Naive thymus-derived CD4-positive, alpha-beta T cell (primary cell): ENCODE measurements at regions not wholly inside any gene's neighbourhood (a gene's known extent, or its start where the extent isn't known, plus 50 kb on each side); places are given as distances from the start of the nearest gene placed in this dataset.
A peak's percentile ranks its signal among the peaks of the same experiment; 100 is the strongest.

Source experiments
- ATAC-seq: fragments of 150-1000 bp; cut with Tn5 transposase; 2 replicates; pipeline ENCODE4 v1.10.0; 2021; ENCODE audit warnings: mild to moderate bottlenecking, moderate library complexity
- CTCF ChIA-PET: fragments of 350-600 bp; sonication (Branson Sonifier 250); formaldehyde crosslinking; loops from one replicate; lab custom pipeline; 2021; ENCODE audit warnings: antibody characterized with exemption; lab: Charles Lee
- POLR2A ChIA-PET: fragments of 350-600 bp; sonication (Branson Sonifier 250); formaldehyde crosslinking; loops from one replicate; lab custom pipeline; 2021; ENCODE audit warnings: antibody characterized with exemption, inconsistent platforms; lab: Charles Lee
- DNase-seq, 9 donors: peaks; one replicate each; pipeline versions ENCODE4 v3.0.0 to v3.0.0-alpha.2; 2020 to 2022; ENCODE audit warnings: mixed read lengths in 1 of 9
- H3K27ac ChIP-seq: one replicate; pipeline ENCODE4 v1.7.0; 2013; ENCODE audit warnings: mild to moderate bottlenecking, low read depth, low read length, moderate library complexity
- H3K27me3 ChIP-seq, 2 donors: one replicate each; pipeline ENCODE4 v1.7.0; 2013; ENCODE audit warnings: low read length in 2 of 2, mild to moderate bottlenecking in 2 of 2, moderate library complexity in 2 of 2; ENCODE audit not compliant: control insufficient read depth in 2 of 2, insufficient read depth in 2 of 2
- H3K36me3 ChIP-seq, 3 experiments: 1 replicate in 2 of 3; 2 replicates in 1 of 3; pipeline ENCODE4 v1.7.0; 2013; ENCODE audit warnings: low read length in 3 of 3, mild to moderate bottlenecking in 3 of 3, moderate library complexity in 1 of 3; ENCODE audit not compliant: insufficient read depth in 3 of 3, control insufficient read depth in 2 of 3
- H3K4me1 ChIP-seq, 2 donors: one replicate each; pipeline ENCODE4 v1.7.0; 2013; ENCODE audit warnings: low read length in 2 of 2, mild to moderate bottlenecking in 2 of 2, moderate library complexity in 1 of 2; ENCODE audit not compliant: control insufficient read depth in 2 of 2, insufficient read depth in 2 of 2
- H3K4me3 ChIP-seq: 2 replicates; pipeline ENCODE4 v1.7.0; 2013; ENCODE audit warnings: mild to moderate bottlenecking, low read length
- H3K9me3 ChIP-seq, 3 experiments: 1 replicate in 2 of 3; 2 replicates in 1 of 3; pipeline ENCODE4 v1.7.0; 2013; ENCODE audit warnings: low read length in 3 of 3; ENCODE audit not compliant: control insufficient read depth in 2 of 3
- H3K27ac Mint-ChIP-seq, 9 donors: one replicate each; pipeline ENCODE4 v1.8.0; 2020 to 2022; ENCODE audit warnings: mixed read lengths in 9 of 9, mild to moderate bottlenecking in 8 of 9, moderate library complexity in 5 of 9, inconsistent platforms in 2 of 9
- H3K27me3 Mint-ChIP-seq, 5 donors: one replicate each; pipeline ENCODE4 v1.8.0; 2021 to 2022; ENCODE audit warnings: mixed read lengths in 5 of 5, mild to moderate bottlenecking in 1 of 5
- H3K36me3 Mint-ChIP-seq, 5 donors: one replicate each; pipeline ENCODE4 v1.8.0; 2020 to 2022; ENCODE audit warnings: mixed read lengths in 5 of 5, mild to moderate bottlenecking in 3 of 5, inconsistent platforms in 1 of 5
- H3K4me1 Mint-ChIP-seq, 7 donors: one replicate each; pipeline ENCODE4 v1.8.0; 2020 to 2022; ENCODE audit warnings: mixed read lengths in 7 of 7, mild to moderate bottlenecking in 3 of 7, inconsistent platforms in 1 of 7
- H3K4me3 Mint-ChIP-seq, 10 donors: one replicate each; pipeline ENCODE4 v1.8.0; 2020 to 2022; ENCODE audit warnings: mild to moderate bottlenecking in 10 of 10, mixed read lengths in 10 of 10, moderate library complexity in 6 of 10, inconsistent platforms in 2 of 10
- H3K9me3 Mint-ChIP-seq, 11 donors: one replicate each; pipeline ENCODE4 v1.8.0; 2020 to 2022; ENCODE audit warnings: mixed read lengths in 11 of 11, mild to moderate bottlenecking in 4 of 11, inconsistent platforms in 1 of 11, moderate library complexity in 1 of 11
- intact Hi-C, 2 donors: fragments of 100-400 bp; cut with micrococcal nuclease; formaldehyde crosslinking; loops; one replicate each; pipeline ENCODE4 v1.15.1; 2023

- Histone ChIP-seq H3K4me1 (peaks cover 3 to 18% of the 10 kb centered on the region in 2 donors), H3K4me3 (no peak overlapping the region), H3K27me3 (peaks cover 4 to 30% of the 10 kb centered on the region in 2 donors), H3K36me3 (no peaks in the 10 kb centered on the region), H3K9me3 (no peaks in the 10 kb centered on the region), H3K27ac (no peak overlapping the region)
- intact Hi-C loops, result no loop called here
- peaks cover 0 to 22% (median 21%) of the 10 kb centered on the region in 7 donors for H3K4me1 Mint-ChIP-seq
- ChIA-PET POLR2A (no interaction called here), CTCF (no interaction called here)
- no peaks in the 10 kb centered on the region for H3K9me3 Mint-ChIP-seq
- H3K27ac Mint-ChIP-seq, result no peak overlapping the region
- H3K36me3 Mint-ChIP-seq, result no peaks in the 10 kb centered on the region
- DNase-seq (no peak), ATAC-seq (no peak)
- H3K27me3 Mint-ChIP-seq, result peaks cover 45 to 58% (median 55%) of the 10 kb centered on the region in 5 donors
- H3K4me3 Mint-ChIP-seq, result no peak overlapping the region
These were observed 63.6 kb downstream of the TMEM174 start for GRCh38 chr5:73236541-73237128.

GRCh38 chr5:73234204-73234555 is 61.2 kb downstream of the TMEM174 start:
- Histone ChIP-seq H3K27me3 (peaks cover 4 to 41% of the 10 kb centered on the region in 2 donors), H3K4me1 (peaks cover 3 to 18% of the 10 kb centered on the region in 2 donors), H3K4me3 (no peak overlapping the region), H3K36me3 (no peaks in the 10 kb centered on the region), H3K9me3 (no peaks in the 10 kb centered on the region), H3K27ac (no peak overlapping the region)
- no peak for ATAC-seq
- DNase-seq, result no peak
- no peak overlapping the region for H3K27ac Mint-ChIP-seq
- H3K9me3 Mint-ChIP-seq, result no peaks in the 10 kb centered on the region
- H3K4me3 Mint-ChIP-seq, result peak overlapping the region in 8 of 10 donors; percentile 16 to 85 (median 69)
- intact Hi-C loops, result loop anchor here (5.0 kb wide), 3 partner anchors 63 to 218 kb away; no protein-coding TSS in a partner anchor
- peaks cover 65 to 77% (median 74%) of the 10 kb centered on the region in 5 donors for H3K27me3 Mint-ChIP-seq
- CTCF ChIA-PET, result no interaction called here
- POLR2A ChIA-PET, result no interaction called here
- H3K36me3 Mint-ChIP-seq, result no peaks in the 10 kb centered on the region
- peaks cover 0 to 33% (median 28%) of the 10 kb centered on the region in 7 donors for H3K4me1 Mint-ChIP-seq

- Histone ChIP-seq H3K36me3 (no peaks in the 10 kb centered on the region), H3K9me3 (no peaks in the 10 kb centered on the region), H3K27me3 (peaks cover 4 to 41% of the 10 kb centered on the region in 2 donors), H3K4me3 (peak overlapping the region; percentile 41), H3K4me1 (peaks cover 3 to 18% of the 10 kb centered on the region in 2 donors), H3K27ac (no peak overlapping the region)
- H3K27ac Mint-ChIP-seq, result no peak overlapping the region
- intact Hi-C loops, result loop anchor here (5.0 kb wide), 3 partner anchors 64 to 219 kb away; no protein-coding TSS in a partner anchor
- no peaks in the 10 kb centered on the region for H3K9me3 Mint-ChIP-seq
- no peaks in the 10 kb centered on the region for H3K36me3 Mint-ChIP-seq
- ChIA-PET CTCF (no interaction called here), POLR2A (no interaction called here)
- peaks cover 69 to 82% (median 79%) of the 10 kb centered on the region in 5 donors for H3K27me3 Mint-ChIP-seq
- H3K4me3 Mint-ChIP-seq, result peak overlapping the region in 9 of 10 donors; percentile 59 to 85 (median 74)
- H3K4me1 Mint-ChIP-seq, result peaks cover 0 to 33% (median 28%) of the 10 kb centered on the region in 7 donors
- DNase-seq (no peak), ATAC-seq (no peak)
These were observed 60.6 kb downstream of the TMEM174 start for GRCh38 chr5:73233461-73234203.

GRCh38 chr5:73233053-73233460 is 60.1 kb downstream of the TMEM174 start:
- intact Hi-C loops, result loop anchor here (5.0 kb wide), 3 partner anchors 64 to 219 kb away; no protein-coding TSS in a partner anchor
- ChIA-PET CTCF (no interaction called here), POLR2A (no interaction called here)
- Histone ChIP-seq H3K27me3 (peaks cover 4 to 41% of the 10 kb centered on the region in 2 donors), H3K4me1 (peaks cover 3 to 18% of the 10 kb centered on the region in 2 donors), H3K36me3 (no peaks in the 10 kb centered on the region), H3K9me3 (no peaks in the 10 kb centered on the region), H3K27ac (no peak overlapping the region), H3K4me3 (no peak overlapping the region)
- DNase-seq (no peak), ATAC-seq (no peak)
- Mint-ChIP-seq H3K36me3 (no peaks in the 10 kb centered on the region), H3K4me3 (peak overlapping the region in 9 of 10 donors; percentile 41 to 85 (median 56)), H3K27ac (no peak overlapping the region), H3K27me3 (peaks cover 74 to 88% (median 85%) of the 10 kb centered on the region in 5 donors), H3K4me1 (peaks cover 0 to 33% (median 28%) of the 10 kb centered on the region in 7 donors), H3K9me3 (no peaks in the 10 kb centered on the region)

GRCh38 chr5:73232266-73233041 is 59.5 kb downstream of the TMEM174 start:
- ChIA-PET POLR2A (no interaction called here), CTCF (no interaction called here)
- H3K36me3 Mint-ChIP-seq, result no peaks in the 10 kb centered on the region
- no peaks in the 10 kb centered on the region for H3K9me3 Mint-ChIP-seq
- peaks cover 77 to 85% (median 84%) of the 10 kb centered on the region in 5 donors for H3K27me3 Mint-ChIP-seq
- no peak overlapping the region for H3K27ac Mint-ChIP-seq
- H3K4me1 Mint-ChIP-seq, result peaks cover 0 to 33% (median 28%) of the 10 kb centered on the region in 7 donors
- H3K4me3 Mint-ChIP-seq, result peak overlapping the region in 9 of 10 donors; percentile 41 to 85 (median 56)
- Histone ChIP-seq H3K4me3 (no peak overlapping the region), H3K9me3 (no peaks in the 10 kb centered on the region), H3K4me1 (peaks cover 3 to 18% of the 10 kb centered on the region in 2 donors), H3K27ac (no peak overlapping the region), H3K27me3 (peaks cover 4 to 41% of the 10 kb centered on the region in 2 donors), H3K36me3 (no peaks in the 10 kb centered on the region)
- DNase-seq, result peak in 2 of 9 donors; percentile 13 to 21
- ATAC-seq, result no peak
- intact Hi-C loops, result loop anchor here (5.0 kb wide), 3 partner anchors 65 to 220 kb away; no protein-coding TSS in a partner anchor

GRCh38 chr5:73231246-73231778 is 58.3 kb downstream of the TMEM174 start:
- ATAC-seq, result no peak
- peak overlapping the region in 7 of 10 donors; percentile 17 to 85 (median 71) for H3K4me3 Mint-ChIP-seq

More at GRCh38 chr5:73231246-73231778, 58.3 kb downstream of the TMEM174 start:
- H3K27me3 Mint-ChIP-seq, result peaks cover 79 to 86% (median 80%) of the 10 kb centered on the region in 5 donors
- Histone ChIP-seq H3K27ac (no peak overlapping the region), H3K4me1 (peaks cover 3 to 18% of the 10 kb centered on the region in 2 donors), H3K27me3 (peaks cover 4 to 41% of the 10 kb centered on the region in 2 donors), H3K4me3 (no peak overlapping the region), H3K9me3 (no peaks in the 10 kb centered on the region), H3K36me3 (no peaks in the 10 kb centered on the region)
- CTCF ChIA-PET, result no interaction called here
- intact Hi-C loops, result loop anchor here (5.0 kb wide), 3 partner anchors 66 to 221 kb away; no protein-coding TSS in a partner anchor
- POLR2A ChIA-PET, result no interaction called here
- no peaks in the 10 kb centered on the region for H3K9me3 Mint-ChIP-seq
- no peak overlapping the region for H3K27ac Mint-ChIP-seq
- no peaks in the 10 kb centered on the region for H3K36me3 Mint-ChIP-seq
- no peak for DNase-seq
- peaks cover 0 to 33% (median 28%) of the 10 kb centered on the region in 7 donors for H3K4me1 Mint-ChIP-seq
